ENCODE measurements at regions not wholly inside any gene's neighbourhood (a gene's known extent, or its start where the extent isn't known, plus 50 kb on each side); places are given as distances from the start of the nearest gene placed in this dataset.

DNA sequence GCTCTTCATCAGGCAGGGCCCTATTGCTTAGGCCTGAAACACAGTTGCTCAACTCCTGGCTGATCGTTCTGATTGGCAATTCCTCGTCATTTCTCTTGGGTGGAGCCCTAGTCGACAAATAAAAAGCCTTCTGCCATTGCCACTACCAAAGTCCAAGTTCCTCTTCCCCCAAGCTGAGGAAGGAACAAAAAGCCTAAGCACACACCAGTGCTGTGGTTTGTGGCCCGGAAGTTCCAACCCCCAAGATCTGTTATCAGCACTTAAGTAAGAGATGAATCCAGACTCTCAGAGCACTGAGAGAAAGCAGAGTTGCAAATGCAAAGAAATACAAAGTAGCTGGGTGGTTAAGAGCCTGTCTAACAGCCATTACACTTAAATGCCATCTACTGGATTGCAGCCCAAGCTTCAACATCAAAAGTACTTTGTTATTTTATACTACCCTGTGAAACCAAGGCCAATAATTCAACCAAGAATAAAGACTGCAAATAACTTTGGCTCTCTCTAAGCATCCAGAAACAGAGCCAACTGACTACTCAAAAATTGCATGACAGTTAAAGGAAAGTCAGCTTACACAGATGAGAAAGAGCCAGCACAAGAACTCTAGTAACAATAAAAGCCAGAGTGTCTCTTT is 1024.0 kb downstream of the GRIK2 start:
- no peak for DNase-seq (ENCODE audit: low read depth, low spot score)
- BruUV-seq (replicated peaks), result no TSS peak
- H3K36me3 ChIP-seq (ENCODE audit: control insufficient read depth, insufficient read depth, low read length), result no peaks in the 10 kb centered on the region
- TF ChIP-seq, protein P1, sequence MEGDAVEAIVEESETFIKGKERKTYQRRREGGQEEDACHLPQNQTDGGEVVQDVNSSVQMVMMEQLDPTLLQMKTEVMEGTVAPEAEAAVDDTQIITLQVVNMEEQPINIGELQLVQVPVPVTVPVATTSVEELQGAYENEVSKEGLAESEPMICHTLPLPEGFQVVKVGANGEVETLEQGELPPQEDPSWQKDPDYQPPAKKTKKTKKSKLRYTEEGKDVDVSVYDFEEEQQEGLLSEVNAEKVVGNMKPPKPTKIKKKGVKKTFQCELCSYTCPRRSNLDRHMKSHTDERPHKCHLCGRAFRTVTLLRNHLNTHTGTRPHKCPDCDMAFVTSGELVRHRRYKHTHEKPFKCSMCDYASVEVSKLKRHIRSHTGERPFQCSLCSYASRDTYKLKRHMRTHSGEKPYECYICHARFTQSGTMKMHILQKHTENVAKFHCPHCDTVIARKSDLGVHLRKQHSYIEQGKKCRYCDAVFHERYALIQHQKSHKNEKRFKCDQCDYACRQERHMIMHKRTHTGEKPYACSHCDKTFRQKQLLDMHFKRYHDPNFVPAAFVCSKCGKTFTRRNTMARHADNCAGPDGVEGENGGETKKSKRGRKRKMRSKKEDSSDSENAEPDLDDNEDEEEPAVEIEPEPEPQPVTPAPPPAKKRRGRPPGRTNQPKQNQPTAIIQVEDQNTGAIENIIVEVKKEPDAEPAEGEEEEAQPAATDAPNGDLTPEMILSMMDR (IDR thresholded peaks at IDR 0.05), result no peak
- no peak for TF ChIP-seq POLR2AphosphoS5 (IDR thresholded peaks at IDR 0.05; ENCODE audit: low read depth, low read length)
- TF ChIP-seq, protein P2, sequence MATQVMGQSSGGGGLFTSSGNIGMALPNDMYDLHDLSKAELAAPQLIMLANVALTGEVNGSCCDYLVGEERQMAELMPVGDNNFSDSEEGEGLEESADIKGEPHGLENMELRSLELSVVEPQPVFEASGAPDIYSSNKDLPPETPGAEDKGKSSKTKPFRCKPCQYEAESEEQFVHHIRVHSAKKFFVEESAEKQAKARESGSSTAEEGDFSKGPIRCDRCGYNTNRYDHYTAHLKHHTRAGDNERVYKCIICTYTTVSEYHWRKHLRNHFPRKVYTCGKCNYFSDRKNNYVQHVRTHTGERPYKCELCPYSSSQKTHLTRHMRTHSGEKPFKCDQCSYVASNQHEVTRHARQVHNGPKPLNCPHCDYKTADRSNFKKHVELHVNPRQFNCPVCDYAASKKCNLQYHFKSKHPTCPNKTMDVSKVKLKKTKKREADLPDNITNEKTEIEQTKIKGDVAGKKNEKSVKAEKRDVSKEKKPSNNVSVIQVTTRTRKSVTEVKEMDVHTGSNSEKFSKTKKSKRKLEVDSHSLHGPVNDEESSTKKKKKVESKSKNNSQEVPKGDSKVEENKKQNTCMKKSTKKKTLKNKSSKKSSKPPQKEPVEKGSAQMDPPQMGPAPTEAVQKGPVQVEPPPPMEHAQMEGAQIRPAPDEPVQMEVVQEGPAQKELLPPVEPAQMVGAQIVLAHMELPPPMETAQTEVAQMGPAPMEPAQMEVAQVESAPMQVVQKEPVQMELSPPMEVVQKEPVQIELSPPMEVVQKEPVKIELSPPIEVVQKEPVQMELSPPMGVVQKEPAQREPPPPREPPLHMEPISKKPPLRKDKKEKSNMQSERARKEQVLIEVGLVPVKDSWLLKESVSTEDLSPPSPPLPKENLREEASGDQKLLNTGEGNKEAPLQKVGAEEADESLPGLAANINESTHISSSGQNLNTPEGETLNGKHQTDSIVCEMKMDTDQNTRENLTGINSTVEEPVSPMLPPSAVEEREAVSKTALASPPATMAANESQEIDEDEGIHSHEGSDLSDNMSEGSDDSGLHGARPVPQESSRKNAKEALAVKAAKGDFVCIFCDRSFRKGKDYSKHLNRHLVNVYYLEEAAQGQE (IDR thresholded peaks at IDR 0.05; ENCODE audit: insufficient read depth in 1 of 2, low read depth in 2 of 2, low read length in 1 of 2), result no peak
- no peak for TF ChIP-seq SIN3A (IDR thresholded peaks at IDR 0.05; ENCODE audit: borderline replicate concordance, insufficient read depth, low read depth, low read length)
- TF ChIP-seq TCF7L2 (IDR thresholded peaks at IDR 0.05; ENCODE audit: low read depth, low read length), result no peak
- H3K27ac ChIP-seq (ENCODE audit: low read length), result no peak overlapping the region
- no peak overlapping the region for H3K4me3 ChIP-seq (ENCODE audit: low read depth in 2 of 2, low read length in 2 of 2)
- no peak for ATAC-seq
- in situ Hi-C loops (cut with HindIII; ENCODE audit: low pct_unique_long_range_greater_than_20kb, low sequenced_read_pairs) (no loop called here), intact Hi-C loops (cut with micrococcal nuclease; ENCODE audit: unreplicated experiment) (no loop called here)
- ChIA-PET CTCF (no interaction called here), POLR2A (no interaction called here)
- 0 out of 2 replicates have a peak, but pooled peaks cover 5% of the 10 kb centered on the region for H3K9me3 ChIP-seq (ENCODE audit: control insufficient read depth, insufficient read depth, low read depth, low read length)
- no peaks in the 10 kb centered on the region for H3K4me1 ChIP-seq (ENCODE audit: control insufficient read depth, insufficient read depth, low read length)
- no peaks in the 10 kb centered on the region for H3K27me3 ChIP-seq (ENCODE audit: control insufficient read depth, insufficient read depth, low read length)

DNA sequence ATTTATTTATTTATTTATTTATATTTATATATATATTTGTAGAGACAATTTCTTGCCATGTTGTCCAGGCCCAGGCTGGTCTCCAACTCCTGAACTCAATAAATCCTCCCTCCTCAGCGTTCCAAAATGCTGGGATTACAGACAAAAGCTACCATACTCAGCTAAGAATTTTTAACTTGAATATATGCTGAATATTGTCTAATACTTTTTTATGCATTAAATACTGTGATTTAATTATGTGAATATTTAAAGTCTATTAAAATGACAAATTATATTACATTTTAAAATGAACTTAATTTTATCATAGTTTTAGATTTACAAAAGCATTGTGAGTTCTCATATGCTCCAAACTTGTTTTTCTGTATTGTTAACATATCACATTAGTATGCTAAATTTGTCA is 1022.4 kb downstream of the GRIK2 start:
- H3K4me1 ChIP-seq (ENCODE audit: control insufficient read depth, insufficient read depth, low read length), result no peaks in the 10 kb centered on the region
- H3K27ac ChIP-seq (ENCODE audit: low read length), result no peak overlapping the region
- DNase-seq (ENCODE audit: low read depth, low spot score), result no peak
- H3K4me3 ChIP-seq (ENCODE audit: low read depth in 2 of 2, low read length in 2 of 2), result no peak overlapping the region
- ChIA-PET CTCF (no interaction called here), POLR2A (no interaction called here)
- TF ChIP-seq, protein P1 (IDR thresholded peaks at IDR 0.05), result no peak
- TF ChIP-seq, protein P2 (IDR thresholded peaks at IDR 0.05; ENCODE audit: insufficient read depth in 1 of 2, low read depth in 2 of 2, low read length in 1 of 2), result no peak
- TF ChIP-seq POLR2AphosphoS5 (IDR thresholded peaks at IDR 0.05; ENCODE audit: low read depth, low read length) (no peak), TCF7L2 (IDR thresholded peaks at IDR 0.05; ENCODE audit: low read depth, low read length) (no peak), SIN3A (IDR thresholded peaks at IDR 0.05; ENCODE audit: borderline replicate concordance, insufficient read depth, low read depth, low read length) (no peak)
- no TSS peak for BruUV-seq (replicated peaks)
- no peak for ATAC-seq
- no peaks in the 10 kb centered on the region for H3K36me3 ChIP-seq (ENCODE audit: control insufficient read depth, insufficient read depth, low read length)
- in situ Hi-C loops (cut with HindIII; ENCODE audit: low pct_unique_long_range_greater_than_20kb, low sequenced_read_pairs) (no loop called here), intact Hi-C loops (cut with micrococcal nuclease; ENCODE audit: unreplicated experiment) (no loop called here)
- 0 out of 2 replicates have a peak, but pooled peaks cover 5% of the 10 kb centered on the region for H3K9me3 ChIP-seq (ENCODE audit: control insufficient read depth, insufficient read depth, low read depth, low read length)
- H3K27me3 ChIP-seq (ENCODE audit: control insufficient read depth, insufficient read depth, low read length), result no peaks in the 10 kb centered on the region

Measured in Panc1 (cell line).